Chondrocyte (in vitro differentiated cells): ENCODE measurements at regions not wholly inside any gene's neighbourhood (a gene's known extent, or its start where the extent isn't known, plus 50 kb on each side); places are given as distances from the start of the nearest gene placed in this dataset.

ENCODE experiments used
- DNase-seq: peaks from one replicate; pipeline ENCODE4 v3.0.0; 2021; ENCODE audit warnings: mixed read lengths, low spot score
- H3K27ac Mint-ChIP-seq: one replicate; pipeline ENCODE4 v1.8.0; 2021; ENCODE audit warnings: mild to moderate bottlenecking, moderate library complexity, mixed read lengths; ENCODE audit not compliant: unreplicated experiment
- H3K27me3 Mint-ChIP-seq: 2 replicates; pipeline ENCODE4 v1.8.0; 2021; ENCODE audit warnings: low read depth, mixed read lengths
- H3K36me3 Mint-ChIP-seq: 2 replicates; pipeline ENCODE4 v1.8.0; 2021; ENCODE audit warnings: low read depth, mixed read lengths
- H3K4me1 Mint-ChIP-seq: 2 replicates; pipeline ENCODE4 v1.8.0; 2021; ENCODE audit warnings: low read depth, mild to moderate bottlenecking, mixed read lengths
- H3K4me3 Mint-ChIP-seq: one replicate; pipeline ENCODE4 v1.8.0; 2021; ENCODE audit warnings: mild to moderate bottlenecking, moderate library complexity, mixed read lengths; ENCODE audit not compliant: unreplicated experiment
- H3K9me3 Mint-ChIP-seq: 2 replicates; pipeline ENCODE4 v1.8.0; 2021; ENCODE audit warnings: low read depth, mixed read lengths
- TF ChIP-seq, protein P1 (sequence below): fragments of 200-600 bp; sonication (generic); IDR thresholded peaks from 2 replicates; pipeline ENCODE4 v1.5.0; 2021; ENCODE audit warnings: antibody characterized with exemption, mild to moderate bottlenecking, moderate library complexity

DNA sequence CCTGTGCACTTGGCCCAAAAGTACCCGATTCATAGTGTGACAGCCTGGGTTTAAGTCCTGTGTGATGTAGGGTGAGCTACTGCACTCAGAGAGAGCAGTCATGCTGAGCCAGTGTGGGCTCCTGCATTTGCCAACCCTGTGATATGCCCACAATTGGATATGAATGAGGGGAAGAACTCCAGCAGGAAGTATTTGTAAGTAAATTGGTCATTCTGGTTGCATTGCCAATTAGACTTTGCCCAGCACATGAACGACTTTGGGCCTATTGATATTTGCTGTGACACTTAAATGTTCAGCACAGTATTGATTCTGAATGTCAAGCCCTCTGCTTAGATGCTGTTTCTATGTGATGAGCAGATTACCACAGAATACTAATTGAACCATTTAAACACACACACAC lies 570.9 kb downstream of the PIK3C3 start:
- H3K9me3 Mint-ChIP-seq: no peaks in the 10 kb centered on the region
- H3K27me3 Mint-ChIP-seq: peaks cover 2% of the 10 kb centered on the region
- H3K4me3 Mint-ChIP-seq: no peak overlapping the region
- DNase-seq: no peak
- no peak overlapping the region for H3K27ac Mint-ChIP-seq
- TF ChIP-seq, protein P1, sequence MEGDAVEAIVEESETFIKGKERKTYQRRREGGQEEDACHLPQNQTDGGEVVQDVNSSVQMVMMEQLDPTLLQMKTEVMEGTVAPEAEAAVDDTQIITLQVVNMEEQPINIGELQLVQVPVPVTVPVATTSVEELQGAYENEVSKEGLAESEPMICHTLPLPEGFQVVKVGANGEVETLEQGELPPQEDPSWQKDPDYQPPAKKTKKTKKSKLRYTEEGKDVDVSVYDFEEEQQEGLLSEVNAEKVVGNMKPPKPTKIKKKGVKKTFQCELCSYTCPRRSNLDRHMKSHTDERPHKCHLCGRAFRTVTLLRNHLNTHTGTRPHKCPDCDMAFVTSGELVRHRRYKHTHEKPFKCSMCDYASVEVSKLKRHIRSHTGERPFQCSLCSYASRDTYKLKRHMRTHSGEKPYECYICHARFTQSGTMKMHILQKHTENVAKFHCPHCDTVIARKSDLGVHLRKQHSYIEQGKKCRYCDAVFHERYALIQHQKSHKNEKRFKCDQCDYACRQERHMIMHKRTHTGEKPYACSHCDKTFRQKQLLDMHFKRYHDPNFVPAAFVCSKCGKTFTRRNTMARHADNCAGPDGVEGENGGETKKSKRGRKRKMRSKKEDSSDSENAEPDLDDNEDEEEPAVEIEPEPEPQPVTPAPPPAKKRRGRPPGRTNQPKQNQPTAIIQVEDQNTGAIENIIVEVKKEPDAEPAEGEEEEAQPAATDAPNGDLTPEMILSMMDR: no peak
- no peaks in the 10 kb centered on the region for H3K36me3 Mint-ChIP-seq
- no peaks in the 10 kb centered on the region for H3K4me1 Mint-ChIP-seq

DNA sequence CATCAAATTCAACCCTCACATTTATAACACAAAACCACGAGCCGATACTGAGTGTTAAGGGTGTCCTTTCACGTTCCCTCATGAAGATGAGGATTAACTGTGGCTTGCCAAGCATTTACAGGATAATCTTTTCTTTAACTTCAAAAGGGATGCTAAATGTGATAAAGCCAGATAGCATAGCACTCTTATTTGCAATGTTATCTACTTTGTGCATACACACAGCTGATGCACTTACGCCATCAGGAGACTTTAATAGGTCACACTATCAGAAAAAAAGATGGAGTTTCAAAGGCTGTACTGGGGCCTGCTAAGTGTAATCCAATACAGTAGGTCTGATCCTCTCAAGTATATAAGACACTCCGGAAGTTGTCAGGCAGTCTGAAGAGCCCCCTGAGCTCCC lies 572.7 kb downstream of the PIK3C3 start:
- Mint-ChIP-seq H3K27me3 (peaks cover 2% of the 10 kb centered on the region), H3K27ac (no peak overlapping the region), H3K9me3 (no peaks in the 10 kb centered on the region), H3K4me3 (no peak overlapping the region), H3K4me1 (no peaks in the 10 kb centered on the region), H3K36me3 (no peaks in the 10 kb centered on the region)
- no peak for DNase-seq
- TF ChIP-seq, protein P1: no peak

DNA sequence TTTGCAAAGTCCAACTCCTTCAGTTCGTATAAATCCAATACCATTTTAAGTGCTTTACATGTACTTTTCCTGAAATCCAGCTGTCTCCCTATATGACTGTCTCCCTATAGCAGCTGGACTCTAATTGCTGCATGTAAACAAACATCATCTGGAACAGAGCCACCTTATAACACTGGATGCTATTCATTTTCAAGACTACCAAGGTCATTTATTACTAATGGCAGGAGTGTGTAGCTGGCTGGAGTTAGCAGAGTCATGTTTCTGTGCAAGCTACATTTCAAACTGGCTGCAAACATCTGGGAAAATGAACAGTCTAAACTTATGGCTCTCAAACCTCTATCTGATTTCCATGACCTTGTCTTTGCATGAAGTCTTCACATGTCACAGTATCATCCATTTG lies 575.2 kb downstream of the PIK3C3 start:
- H3K36me3 Mint-ChIP-seq: no peaks in the 10 kb centered on the region
- TF ChIP-seq, protein P1: no peak
- peaks cover 10% of the 10 kb centered on the region for H3K4me1 Mint-ChIP-seq

DNA sequence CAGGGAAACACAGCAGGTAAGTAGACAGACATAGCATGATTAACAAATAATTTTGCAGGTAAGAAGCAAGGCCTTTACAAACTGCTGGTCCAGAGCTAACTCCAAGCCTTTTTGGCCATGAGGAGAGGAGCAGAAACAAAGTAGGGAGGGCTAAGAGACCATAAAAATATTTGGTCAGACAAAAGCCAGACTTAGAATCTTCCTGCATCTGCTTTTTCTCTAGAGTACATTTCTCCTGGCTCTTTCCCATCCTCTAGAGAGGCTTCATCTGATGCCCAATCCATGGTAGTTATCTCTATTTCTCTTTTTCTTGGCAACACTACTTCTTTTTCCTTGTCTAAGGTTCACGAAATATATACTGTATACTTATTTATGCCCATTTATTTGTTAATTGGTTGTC lies 577.1 kb downstream of the PIK3C3 start:
- Mint-ChIP-seq H3K4me1 (peaks cover 10% of the 10 kb centered on the region), H3K27me3 (no peaks in the 10 kb centered on the region), H3K27ac (no peak overlapping the region), H3K4me3 (no peak overlapping the region), H3K36me3 (no peaks in the 10 kb centered on the region), H3K9me3 (no peaks in the 10 kb centered on the region)
- TF ChIP-seq, protein P1: no peak
- DNase-seq: no peak

More for the DNA sequence above, 575.2 kb downstream of the PIK3C3 start:
- no peak for DNase-seq
- Mint-ChIP-seq H3K4me3 (no peak overlapping the region), H3K27me3 (no peaks in the 10 kb centered on the region), H3K9me3 (no peaks in the 10 kb centered on the region), H3K27ac (no peak overlapping the region)

DNA sequence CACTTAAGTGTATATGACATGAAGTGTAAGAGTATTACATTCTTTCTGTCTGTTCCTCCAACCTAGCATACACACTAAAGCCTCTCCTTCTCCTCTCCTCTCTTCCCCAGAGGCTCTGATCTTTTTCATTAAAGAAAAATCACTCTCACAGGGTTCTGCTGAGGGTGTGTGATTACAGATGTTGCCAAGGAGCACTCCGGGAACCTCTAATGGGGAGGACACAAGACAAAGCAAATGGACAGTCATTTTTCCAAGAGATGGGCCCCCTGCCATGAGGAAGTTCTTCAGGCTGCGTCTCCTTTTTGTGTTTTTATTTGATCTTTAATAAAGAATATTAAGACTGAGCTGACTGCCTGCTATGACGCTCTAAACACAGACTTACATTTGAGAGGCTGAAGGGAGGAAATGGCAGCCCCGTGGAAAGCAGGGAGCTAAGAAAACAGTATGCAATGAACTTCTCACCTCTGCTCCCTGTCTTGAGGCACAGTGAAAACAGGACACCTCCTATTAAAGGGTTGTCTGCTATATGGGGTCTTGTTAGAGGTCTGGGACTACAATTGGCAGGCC lies 578.1 kb downstream of the PIK3C3 start:
- TF ChIP-seq, protein P1: no peak
- peaks cover 10% of the 10 kb centered on the region for H3K4me1 Mint-ChIP-seq
- no peaks in the 10 kb centered on the region for H3K36me3 Mint-ChIP-seq
- H3K9me3 Mint-ChIP-seq: no peaks in the 10 kb centered on the region
- no peaks in the 10 kb centered on the region for H3K27me3 Mint-ChIP-seq
- no peak for DNase-seq
- H3K4me3 Mint-ChIP-seq: no peak overlapping the region
- no peak overlapping the region for H3K27ac Mint-ChIP-seq
